A673 (cell line): ENCODE measurements at regions not wholly inside any gene's neighbourhood (a gene's known extent, or its start where the extent isn't known, plus 50 kb on each side); places are given as distances from the start of the nearest gene placed in this dataset.

ENCODE experiments used
- EZH2 ChIP-seq: fragments of 200-600 bp; sonication (generic); IDR thresholded peaks from 2 replicates; pipeline ENCODE4 v1.6.1; 2017; ENCODE audit warnings: borderline replicate concordance, low read depth, mild to moderate bottlenecking, mixed read lengths, antibody characterized with exemption, low read length; ENCODE audit not compliant: poor library complexity, severe bottlenecking
- TF ChIP-seq, protein P1 (sequence below): fragments of 300-800, 200-600 bp; sonication (generic); conservative IDR thresholded peaks from 2 replicates; pipeline ENCODE4 v1.5.1; 2017; ENCODE audit warnings: low read depth, mild to moderate bottlenecking, antibody characterized with exemption, low read length, moderate library complexity, mixed read lengths

DNA sequence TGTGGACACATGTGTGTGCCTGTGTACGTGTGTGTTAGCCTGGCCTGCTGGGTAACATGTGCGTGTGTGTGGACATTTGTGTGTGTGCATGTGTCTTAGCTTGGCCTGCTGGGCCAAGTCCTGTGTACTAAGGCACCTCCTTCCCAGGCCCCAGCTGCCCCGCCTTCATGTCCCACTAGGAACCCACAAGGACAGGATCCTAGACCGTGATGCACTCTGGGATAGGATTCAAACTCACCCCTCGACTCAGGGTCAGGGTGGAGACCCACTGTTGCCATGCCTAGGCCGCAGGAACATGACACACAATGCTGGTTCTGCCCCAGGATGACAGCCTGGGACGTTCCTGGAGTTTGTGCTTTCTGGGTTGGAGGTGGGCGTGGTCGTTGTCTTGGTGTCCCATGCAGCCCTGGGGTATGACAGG, 89.9 kb upstream of the TMPRSS2 start:
- TF ChIP-seq, protein P1, sequence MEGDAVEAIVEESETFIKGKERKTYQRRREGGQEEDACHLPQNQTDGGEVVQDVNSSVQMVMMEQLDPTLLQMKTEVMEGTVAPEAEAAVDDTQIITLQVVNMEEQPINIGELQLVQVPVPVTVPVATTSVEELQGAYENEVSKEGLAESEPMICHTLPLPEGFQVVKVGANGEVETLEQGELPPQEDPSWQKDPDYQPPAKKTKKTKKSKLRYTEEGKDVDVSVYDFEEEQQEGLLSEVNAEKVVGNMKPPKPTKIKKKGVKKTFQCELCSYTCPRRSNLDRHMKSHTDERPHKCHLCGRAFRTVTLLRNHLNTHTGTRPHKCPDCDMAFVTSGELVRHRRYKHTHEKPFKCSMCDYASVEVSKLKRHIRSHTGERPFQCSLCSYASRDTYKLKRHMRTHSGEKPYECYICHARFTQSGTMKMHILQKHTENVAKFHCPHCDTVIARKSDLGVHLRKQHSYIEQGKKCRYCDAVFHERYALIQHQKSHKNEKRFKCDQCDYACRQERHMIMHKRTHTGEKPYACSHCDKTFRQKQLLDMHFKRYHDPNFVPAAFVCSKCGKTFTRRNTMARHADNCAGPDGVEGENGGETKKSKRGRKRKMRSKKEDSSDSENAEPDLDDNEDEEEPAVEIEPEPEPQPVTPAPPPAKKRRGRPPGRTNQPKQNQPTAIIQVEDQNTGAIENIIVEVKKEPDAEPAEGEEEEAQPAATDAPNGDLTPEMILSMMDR, result no peak
- no peak for TF ChIP-seq EZH2
